IPS DF 19.7 (cell line): ENCODE measurements at regions not wholly inside any gene's neighbourhood (a gene's known extent, or its start where the extent isn't known, plus 50 kb on each side); places are given as distances from the start of the nearest gene placed in this dataset.

Experiments
- DNase-seq: peaks from one replicate; pipeline ENCODE4 v3.0.0-alpha.2; 2013; ENCODE audit warnings: low read depth, low spot score

GRCh38 chr15:94893091-94893490 lies 661.7 kb downstream of the MCTP2 start:
- no peak for DNase-seq

GRCh38 chr15:94894056-94894455 lies 662.7 kb downstream of the MCTP2 start:
- DNase-seq, result no peak

- DNase-seq, result no peak
Observed at GRCh38 chr15:94909510-94909909, 678.1 kb downstream of the MCTP2 start.

DNA sequence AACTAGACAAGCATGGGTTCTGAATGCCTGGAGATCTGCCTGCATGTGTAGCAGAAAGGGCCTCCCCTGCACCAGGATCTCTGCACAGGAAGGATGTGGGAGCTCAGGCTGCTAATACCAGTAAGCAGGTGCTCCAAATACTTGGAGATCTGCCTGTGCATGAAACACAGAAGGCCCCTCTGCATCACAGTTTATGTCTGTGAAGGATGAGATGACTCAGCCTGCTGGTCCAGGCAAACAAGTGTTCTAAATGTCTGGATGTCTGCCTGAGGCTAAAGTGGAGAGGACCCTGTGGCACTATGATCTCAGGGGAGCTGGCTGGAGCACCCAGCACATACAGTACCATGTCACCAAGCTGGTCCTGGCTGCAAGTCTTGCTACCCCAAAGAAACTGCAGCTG lies 678.8 kb downstream of the MCTP2 start:
- no peak for DNase-seq

- DNase-seq, result no peak
Observed at GRCh38 chr15:94912760-94913159, 681.4 kb downstream of the MCTP2 start.

- no peak for DNase-seq
Observed at GRCh38 chr15:94917068-94917467, 685.7 kb downstream of the MCTP2 start.

- DNase-seq, result no peak
Observed at GRCh38 chr15:94921936-94922335, 690.6 kb downstream of the MCTP2 start.

DNA sequence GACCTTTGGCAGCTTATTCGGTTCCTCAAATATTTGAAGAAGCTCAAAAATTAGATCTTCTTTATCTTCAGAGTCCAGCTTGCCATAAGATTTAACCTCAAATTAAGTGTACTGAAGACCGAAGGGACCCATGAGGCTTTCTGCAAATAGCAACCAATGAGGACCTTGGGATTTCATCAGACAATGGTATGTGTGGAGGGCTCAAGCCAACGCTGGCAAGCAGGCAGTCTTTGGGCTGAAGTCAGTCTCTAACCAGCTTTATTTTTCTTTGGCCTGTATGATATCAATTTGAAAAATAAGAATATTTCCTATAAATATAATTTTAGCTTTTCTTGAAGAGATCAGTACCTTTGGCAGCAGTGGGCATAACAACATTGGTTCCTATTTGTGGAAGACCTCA lies 692.7 kb downstream of the MCTP2 start:
- DNase-seq, result no peak

DNA sequence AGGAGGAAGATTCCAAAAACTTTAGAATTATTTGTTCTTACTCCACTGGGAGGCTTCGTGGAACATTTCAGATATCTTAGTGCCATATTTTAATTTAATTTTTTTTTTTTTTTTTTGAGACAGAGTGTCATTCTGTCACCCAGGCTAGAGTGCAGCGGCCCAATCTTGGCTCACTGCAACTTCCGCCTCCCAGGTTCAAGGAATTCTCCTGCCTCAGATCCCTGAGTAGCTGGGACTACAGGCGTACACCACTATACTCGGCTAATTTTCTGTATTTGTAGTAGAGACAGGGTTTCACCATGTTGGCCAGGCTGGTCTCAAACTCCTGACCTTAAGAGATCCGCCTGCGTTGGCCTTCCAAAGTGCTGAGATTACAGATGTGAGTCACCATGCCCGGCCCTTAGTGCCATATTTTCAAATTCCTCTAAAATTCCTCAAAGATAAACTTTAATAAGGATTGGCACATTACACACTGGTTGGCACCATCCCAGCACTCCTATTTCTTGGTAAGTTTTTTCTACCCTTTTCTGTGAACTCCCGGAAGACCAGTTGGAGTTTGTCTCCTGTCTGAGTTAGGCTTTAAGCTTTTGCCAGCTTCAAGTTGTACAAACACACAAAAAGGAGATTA lies 693.7 kb downstream of the MCTP2 start:
- no peak for DNase-seq

- no peak for DNase-seq
Observed at GRCh38 chr15:94925680-94926079, 694.3 kb downstream of the MCTP2 start.

GRCh38 chr15:94927003-94927402 lies 695.6 kb downstream of the MCTP2 start:
- no peak for DNase-seq

- no peak for DNase-seq
Observed at GRCh38 chr15:94929282-94929681, 697.9 kb downstream of the MCTP2 start.

DNA sequence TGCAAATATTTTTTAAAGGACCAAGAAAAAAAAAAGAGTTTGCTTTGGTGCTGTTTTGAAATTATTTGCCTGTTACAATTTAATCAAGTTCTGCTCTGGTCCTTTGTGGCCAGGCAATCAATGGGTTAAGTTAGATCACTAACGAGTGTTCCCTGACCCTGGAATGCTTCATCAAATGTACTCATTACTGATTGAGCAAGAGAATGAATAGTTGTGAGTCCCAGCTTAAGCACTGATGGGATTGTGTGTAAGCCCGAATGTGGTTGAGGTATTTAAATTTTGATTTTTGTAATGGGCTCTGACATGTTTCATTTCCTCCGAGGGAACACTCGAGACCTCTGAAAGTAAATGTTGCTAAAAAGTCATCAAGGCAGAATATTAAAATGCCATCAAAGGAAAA lies 699.1 kb downstream of the MCTP2 start:
- DNase-seq, result no peak

- no peak for DNase-seq
Observed at GRCh38 chr15:94930960-94931359, 699.6 kb downstream of the MCTP2 start.

GRCh38 chr15:94934440-94934839 lies 703.1 kb downstream of the MCTP2 start:
- DNase-seq, result no peak

- no peak for DNase-seq
Observed at GRCh38 chr15:94937242-94937641, 705.9 kb downstream of the MCTP2 start.

- DNase-seq, result no peak
Observed at GRCh38 chr15:94943888-94944287, 712.5 kb downstream of the MCTP2 start.

DNA sequence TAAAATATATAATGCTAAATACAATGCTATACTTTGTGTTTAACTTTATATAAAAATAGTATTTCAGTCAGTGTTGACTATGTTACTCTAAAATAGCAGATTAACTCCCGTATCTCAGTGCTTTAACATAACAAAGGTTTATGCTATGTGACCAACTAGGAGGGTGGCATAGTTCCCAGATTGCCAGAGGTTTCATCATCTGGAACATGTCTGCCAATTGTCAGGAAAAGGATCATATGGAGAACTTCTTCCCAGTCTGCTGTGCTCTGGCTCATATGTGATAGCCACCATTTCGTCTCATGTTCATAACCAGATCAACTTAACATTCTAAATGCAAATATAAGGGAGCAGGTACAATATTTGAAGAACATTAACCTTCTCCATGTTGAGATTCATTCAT lies 720.2 kb downstream of the MCTP2 start:
- DNase-seq, result no peak

DNA sequence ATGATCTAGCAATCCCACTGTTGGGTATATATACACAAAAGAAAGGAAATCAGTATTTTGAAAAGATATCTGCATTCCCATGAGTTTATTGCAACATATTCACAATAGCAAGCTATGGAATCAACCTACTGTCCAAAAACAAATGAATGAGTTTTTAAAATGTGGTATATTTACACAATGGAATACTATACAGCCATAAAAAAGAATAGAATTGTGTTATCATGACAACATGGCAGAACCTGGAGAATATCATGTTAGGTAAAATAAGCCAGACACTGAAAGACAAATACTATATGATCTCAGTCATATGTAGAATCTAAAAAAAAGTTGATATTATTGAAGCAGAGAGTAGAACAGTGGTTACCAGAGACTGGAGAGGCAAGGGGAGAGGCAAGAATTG lies 732.6 kb downstream of the MCTP2 start:
- DNase-seq, result no peak

DNA sequence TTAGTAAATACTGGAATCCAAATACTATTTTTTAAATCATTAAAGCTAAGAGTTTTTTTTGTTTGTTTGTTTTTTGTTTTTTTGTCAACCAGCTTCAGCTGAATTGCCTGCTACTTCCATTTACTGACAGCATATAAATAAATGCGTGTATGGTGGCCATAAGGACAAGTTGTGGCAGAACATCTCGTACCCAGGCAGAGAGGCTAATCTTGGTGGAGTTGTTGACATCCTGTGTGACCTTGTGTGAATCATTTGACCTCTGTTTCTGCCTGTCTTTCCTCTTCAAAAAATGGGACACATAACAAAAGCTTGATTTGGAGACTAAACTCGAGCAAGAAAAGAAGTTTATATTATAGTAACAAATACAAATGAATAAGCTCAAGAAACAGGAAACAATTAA lies 734.2 kb downstream of the MCTP2 start:
- no peak for DNase-seq

- no peak for DNase-seq
Observed at GRCh38 chr15:94968133-94968532, 736.8 kb downstream of the MCTP2 start.

DNA sequence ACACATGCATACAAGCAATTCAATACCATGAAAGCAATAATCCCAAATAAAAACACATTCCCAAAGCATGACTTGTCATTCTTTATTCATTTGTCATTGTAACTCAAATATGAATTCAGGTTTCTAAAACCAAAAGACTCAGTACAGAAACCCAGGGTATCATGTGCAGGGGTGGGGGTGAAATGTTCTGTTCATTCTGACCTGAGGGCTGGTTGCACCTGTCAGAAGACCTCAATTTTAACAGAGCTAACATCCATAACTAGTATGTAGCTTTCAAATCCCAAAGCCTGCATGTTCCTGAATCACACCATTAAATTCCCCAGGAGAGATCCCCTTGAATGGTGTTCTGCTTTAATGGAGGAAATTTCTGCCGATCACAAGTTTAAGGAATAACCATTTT lies 738.7 kb downstream of the MCTP2 start:
- no peak for DNase-seq

GRCh38 chr15:94970802-94971201 lies 739.4 kb downstream of the MCTP2 start:
- no peak for DNase-seq

DNA sequence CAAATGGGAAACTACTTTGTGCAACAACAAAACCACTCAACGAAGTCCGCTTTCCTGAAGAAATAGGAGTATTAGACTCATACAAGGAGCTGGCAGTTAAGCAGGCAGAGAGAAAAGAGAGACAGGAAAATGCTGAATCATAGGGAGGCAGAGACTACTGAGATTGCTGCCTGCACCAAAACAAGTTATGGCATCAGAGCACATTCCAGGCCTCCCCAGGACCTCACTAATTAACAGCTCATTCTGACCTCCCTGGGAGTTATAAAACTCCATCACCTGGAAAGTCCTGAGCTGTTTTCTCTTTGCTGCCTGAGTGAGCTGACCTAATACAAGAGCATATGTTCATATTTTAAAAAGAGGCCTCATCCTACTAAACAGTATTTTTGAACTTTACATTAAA lies 741.0 kb downstream of the MCTP2 start:
- peak; percentile 7 for DNase-seq
